ENCODE measurements at regions not wholly inside any gene's neighbourhood (a gene's known extent, or its start where the extent isn't known, plus 50 kb on each side); places are given as distances from the start of the nearest gene placed in this dataset.

GRCh38 chr10:29374162-29374561 is 85.3 kb downstream of the LYZL1 start:
- TF ChIP-seq CREB1 (IDR thresholded peaks at IDR 0.05) (no peak), CREB1 (CRISPR knock-in tag; IDR thresholded peaks at IDR 0.05) (no peak), PREB (CRISPR knock-in tag; IDR thresholded peaks at IDR 0.05) (no peak), PHB2 (IDR thresholded peaks at IDR 0.05; ENCODE audit: low read depth) (no peak), CTCF (IDR thresholded peaks at IDR 0.05 in 2 of 3, conservative IDR thresholded peaks at IDR 0.05 in 1 of 3; ENCODE audit: insufficient read depth in 2 of 3, low read depth in 1 of 3, low read length in 3 of 3) (no peak), ARID3B (CRISPR knock-in tag; IDR thresholded peaks at IDR 0.05; ENCODE audit: borderline replicate concordance) (no peak), E2F6 (IDR thresholded peaks at IDR 0.05; ENCODE audit: borderline replicate concordance in 1 of 2, extremely low read depth in 1 of 2, insufficient read depth in 1 of 2, insufficient read length in 1 of 2, low read depth in 1 of 2, low read length in 1 of 2, poor library complexity in 1 of 2, severe bottlenecking in 1 of 2) (no peak), ESRRB (CRISPR knock-in tag; IDR thresholded peaks at IDR 0.05; ENCODE audit: borderline replicate concordance) (no peak)
